Endothelial cell of umbilical vein (primary cell): ENCODE measurements at regions not wholly inside any gene's neighbourhood (a gene's known extent, or its start where the extent isn't known, plus 50 kb on each side); places are given as distances from the start of the nearest gene placed in this dataset.
A peak's percentile ranks its signal among the peaks of the same experiment; 100 is the strongest.

Experiments used
- BruUV-seq: library from RNA; stranded (reverse); fragments of 400-500 nt; replicated peaks from 2 replicates; lab custom pipeline; 2021; lab: Mats Ljungman, UMichigan
- CTCF ChIA-PET: fragments of 300-600, 350-600 bp; sonication (Branson Sonifier 250); formaldehyde crosslinking; loops from one replicate; lab custom pipeline; 2021; ENCODE audit warnings: antibody characterized with exemption, inconsistent platforms; lab: Charles Lee
- POLR2A ChIA-PET: fragments of 300-600, 350-600 bp; sonication (Branson Sonifier 250); formaldehyde crosslinking; loops from one replicate; lab custom pipeline; 2021; ENCODE audit warnings: antibody characterized with exemption, inconsistent platforms; lab: Charles Lee
- DNase-seq: peaks from one replicate; pipeline ENCODE4 v3.0.0-alpha.2; 2011; ENCODE audit warnings: low read depth, low spot score
- FAIRE-seq: peaks from 2 replicates; lab custom pipeline; 2011; peaks lifted over from hg19 to GRCh38; lab: Jason Lieb, UNC
- H2AFZ ChIP-seq: 2 replicates; pipeline ENCODE4 v1.6.0; 2012; ENCODE audit warnings: low read depth, low read length, control low read depth, inconsistent platforms
- H3K27ac ChIP-seq: 2 replicates; pipeline ENCODE4 v1.5.1; 2011; ENCODE audit warnings: low read depth, mild to moderate bottlenecking, control low read depth, low read length, moderate library complexity; ENCODE audit not compliant: insufficient read depth
- H3K27me3 ChIP-seq, 2 experiments: 2 replicates each; pipeline versions ENCODE4 v1.6.0 to v1.6.1; 2011; ENCODE audit warnings: low read length in 2 of 2, mixed read lengths in 1 of 2; ENCODE audit not compliant: control insufficient read depth in 2 of 2, insufficient read depth in 2 of 2
- H3K36me3 ChIP-seq, 2 experiments: 2 replicates in 1 of 2; 3 replicates in 1 of 2; pipeline ENCODE4 v1.5.1; 2011; ENCODE audit warnings: low read length in 2 of 2, mild to moderate bottlenecking in 1 of 2, moderate library complexity in 1 of 2; ENCODE audit not compliant: control insufficient read depth in 2 of 2, insufficient read depth in 2 of 2; ENCODE audit errors: extremely low read depth in 1 of 2
- H3K4me1 ChIP-seq: 3 replicates; pipeline ENCODE4 v1.5.1; 2011; ENCODE audit warnings: mild to moderate bottlenecking, low read length; ENCODE audit not compliant: control insufficient read depth, insufficient read depth; ENCODE audit errors: extremely low read depth
- H3K4me2 ChIP-seq: 2 replicates; pipeline ENCODE4 v1.6.1; 2011; ENCODE audit warnings: low read length, control low read depth, mixed read lengths; ENCODE audit not compliant: insufficient read depth
- H3K4me3 ChIP-seq, 3 experiments: fragments of 200-600 bp in 1 of 3; sonication (generic), shearing (Covaris generic) in 1 of 3; replicated peaks in 1 of 3; 2 replicates each; pipeline ENCODE4 v1.5.1; 2011 to 2016; ENCODE audit warnings: control low read depth in 3 of 3, low read length in 3 of 3, mild to moderate bottlenecking in 2 of 3, inconsistent platforms in 1 of 3, low read depth in 1 of 3, moderate library complexity in 1 of 3; ENCODE audit not compliant: insufficient read depth in 1 of 3
- H3K79me2 ChIP-seq: 2 replicates; pipeline ENCODE4 v1.6.0; 2012; ENCODE audit warnings: low read length, inconsistent platforms; ENCODE audit not compliant: control insufficient read depth, insufficient read depth
- H3K9ac ChIP-seq: replicated peaks from 2 replicates; pipeline ENCODE3; 2011; ENCODE audit warnings: low read length, control low read depth; ENCODE audit not compliant: insufficient read depth; ENCODE audit errors: extremely low read depth
- H3K9me1 ChIP-seq: replicated peaks from 3 replicates; pipeline ENCODE4 v1.6.0; 2011; ENCODE audit warnings: mild to moderate bottlenecking, low read length; ENCODE audit not compliant: control insufficient read depth, insufficient read depth; ENCODE audit errors: extremely low read depth
- H3K9me3 ChIP-seq: replicated peaks from 2 replicates; pipeline ENCODE4 v1.5.1; 2012; ENCODE audit warnings: low read length, inconsistent platforms; ENCODE audit not compliant: control insufficient read depth, insufficient read depth
- H4K20me1 ChIP-seq: replicated peaks from 2 replicates; pipeline ENCODE3; 2011; ENCODE audit warnings: mild to moderate bottlenecking, low read length; ENCODE audit not compliant: control insufficient read depth, insufficient read depth; ENCODE audit errors: extremely low read depth
- CTCF ChIP-seq, 2 donors: IDR thresholded peaks; 1 replicate in 1 of 2; 2 replicates in 1 of 2; pipeline ENCODE4 v1.5.1; 2011; ENCODE audit warnings: low read length in 2 of 2, mild to moderate bottlenecking in 2 of 2, moderate library complexity in 2 of 2, control low read depth in 1 of 2, inconsistent platforms in 1 of 2, low read depth in 1 of 2; ENCODE audit not compliant: insufficient read depth in 1 of 2; ENCODE audit errors: extremely low read depth in 1 of 2
- FOS ChIP-seq: IDR thresholded peaks from 2 replicates; pipeline ENCODE4 v1.6.1; 2011; ENCODE audit warnings: mild to moderate bottlenecking, low read length, moderate library complexity, borderline replicate concordance; ENCODE audit not compliant: insufficient read depth
- GATA2 ChIP-seq: IDR thresholded peaks from 2 replicates; pipeline ENCODE4 v1.7.0; 2011; ENCODE audit warnings: low read depth, mild to moderate bottlenecking, moderate library complexity, mixed read lengths, low read length; ENCODE audit not compliant: insufficient read length, insufficient read depth
- JUN ChIP-seq: IDR thresholded peaks from 2 replicates; pipeline ENCODE4 v1.6.1; 2011; ENCODE audit warnings: borderline replicate concordance, low read depth; ENCODE audit not compliant: insufficient read length, insufficient read depth
- MAX ChIP-seq: IDR thresholded peaks from 2 replicates; pipeline ENCODE4 v1.6.1; 2011; ENCODE audit not compliant: insufficient read depth, insufficient read length
- POLR2A ChIP-seq: IDR thresholded peaks from 2 replicates; pipeline ENCODE4 v1.6.1; 2012; ENCODE audit warnings: low read depth, mild to moderate bottlenecking, control low read depth, low read length
- POLR2AphosphoS5 ChIP-seq: IDR thresholded peaks from 2 replicates; pipeline ENCODE4 v1.6.1; 2012; ENCODE audit warnings: low read depth, mild to moderate bottlenecking, control low read depth, low read length, moderate library complexity; ENCODE audit not compliant: insufficient read depth
- dilution Hi-C: fragments of 300-500 bp; cut with MboI; formaldehyde crosslinking; loops from one replicate; pipeline ENCODE4 v1.15.0; 2019; ENCODE audit warnings: low sequenced_read_pairs; ENCODE audit not compliant: extremely low pct_ligation_motif_present
- intact Hi-C: fragments of 100-400 bp; cut with micrococcal nuclease; formaldehyde crosslinking; loops from one replicate; pipeline ENCODE4 v1.10.0; 2022

- TF ChIP-seq MAX (no peak), JUN (peak; percentile 85), POLR2AphosphoS5 (peak; percentile 76), GATA2 (peak; percentile 95), FOS (peak; percentile 54), POLR2A (peak; percentile 59), CTCF (IDR thresholded peaks at IDR 0.05; ENCODE audit: extremely low read depth in 1 of 2, insufficient read depth in 1 of 2, low read depth in 1 of 2, low read length in 2 of 2) (no peak)
- FAIRE-seq (peak; percentile 86), DNase-seq (peak; percentile 96)
- Histone ChIP-seq H3K4me3 (no peak overlapping the region), H3K9me1 (no peaks in the 10 kb centered on the region), H2AFZ (no peak overlapping the region), H3K79me2 (no peaks in the 10 kb centered on the region), H3K36me3 (no peaks in the 10 kb centered on the region), H3K9me3 (no peaks in the 10 kb centered on the region), H4K20me1 (no peaks in the 10 kb centered on the region), H3K27me3 (no peaks in the 10 kb centered on the region), H3K9ac (peak overlapping the region; percentile 39), H3K4me2 (peak overlapping the region; percentile 76), H3K27ac (peak overlapping the region; percentile 65), H3K4me1 (peaks cover 32% of the 10 kb centered on the region)
- BruUV-seq = no TSS peak
- ChIA-PET CTCF (interaction anchor here (0.8 kb wide), 1 partner anchor 12 kb away, joined by 3 read pairs; no protein-coding TSS in a partner anchor), POLR2A (no interaction called here)
- intact Hi-C loops (loop anchor here (1.0 to 10.0 kb wide), 8 partner anchors 47 to 940 kb away; partner anchors contain the start of gene TBC1D4), dilution Hi-C loops (no loop called here)
These were observed 300.1 kb downstream of the TBC1D4 start for GRCh38 chr13:75181906-75182305.
